ENCODE measurements at regions not wholly inside any gene's neighbourhood (a gene's known extent, or its start where the extent isn't known, plus 50 kb on each side); places are given as distances from the start of the nearest gene placed in this dataset.

DNA sequence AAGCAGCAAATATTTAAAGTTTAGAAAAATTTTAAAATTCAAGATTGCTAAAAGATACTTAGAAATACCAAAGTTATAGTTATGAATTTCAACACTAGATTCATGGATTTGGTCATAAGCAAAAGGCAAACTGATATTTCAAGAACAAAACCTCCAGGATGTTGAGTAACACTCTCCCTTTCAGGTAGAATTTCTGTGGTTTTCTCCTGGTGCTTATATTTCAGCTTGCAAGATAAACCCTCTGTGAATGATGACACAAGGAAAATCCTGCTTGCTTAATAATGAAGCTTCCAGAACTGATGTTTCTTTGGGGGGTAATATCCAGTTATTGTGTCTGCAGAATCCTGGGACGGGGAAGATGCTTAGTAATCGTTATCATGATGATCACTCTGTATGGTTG, 320.3 kb upstream of the EDNRB start:
- Histone ChIP-seq H3F3A (ENCODE audit: insufficient read depth, low read length, poor library complexity, severe bottlenecking) (no peaks in the 10 kb centered on the region), H4K20me1 (ENCODE audit: insufficient read depth) (no peaks in the 10 kb centered on the region), H3K4me2 (ENCODE audit: low read length) (no peak overlapping the region), H3K9ac (ENCODE audit: low read length) (no peak overlapping the region), H3K4me3 (ENCODE audit: low read length) (no peak overlapping the region), H2AFZ (ENCODE audit: low read depth, low read length) (no peak overlapping the region), H3K9me3 (ENCODE audit: low read length) (no peaks in the 10 kb centered on the region), H3K27ac (ENCODE audit: low read length) (no peak overlapping the region), H3K9me2 (ENCODE audit: insufficient read depth, low read length) (no peaks in the 10 kb centered on the region), H3K79me2 (replicated peaks; ENCODE audit: insufficient read depth, low read length) (no peaks in the 10 kb centered on the region), H3K27me3 (ENCODE audit: insufficient read depth, low read depth, low read length) (no peaks in the 10 kb centered on the region), H3K36me3 (ENCODE audit: insufficient read depth, low read length) (no peaks in the 10 kb centered on the region)
- TF ChIP-seq TAF1 (IDR thresholded peaks at IDR 0.05; ENCODE audit: low read depth) (no peak), EZH2 (IDR thresholded peaks at IDR 0.05; ENCODE audit: borderline replicate concordance, insufficient read depth, low read length, poor library complexity, severe bottlenecking) (no peak), EP300 (conservative IDR thresholded peaks at IDR 0.05; ENCODE audit: poor library complexity, severe bottlenecking) (no peak), RAD21 (conservative IDR thresholded peaks at IDR 0.05) (no peak), MXI1 (conservative IDR thresholded peaks at IDR 0.05; ENCODE audit: poor library complexity, severe bottlenecking) (no peak), SMC3 (conservative IDR thresholded peaks at IDR 0.05; ENCODE audit: poor library complexity) (no peak), POLR2AphosphoS5 (IDR thresholded peaks at IDR 0.05) (no peak)
- TF ChIP-seq, protein P1, sequence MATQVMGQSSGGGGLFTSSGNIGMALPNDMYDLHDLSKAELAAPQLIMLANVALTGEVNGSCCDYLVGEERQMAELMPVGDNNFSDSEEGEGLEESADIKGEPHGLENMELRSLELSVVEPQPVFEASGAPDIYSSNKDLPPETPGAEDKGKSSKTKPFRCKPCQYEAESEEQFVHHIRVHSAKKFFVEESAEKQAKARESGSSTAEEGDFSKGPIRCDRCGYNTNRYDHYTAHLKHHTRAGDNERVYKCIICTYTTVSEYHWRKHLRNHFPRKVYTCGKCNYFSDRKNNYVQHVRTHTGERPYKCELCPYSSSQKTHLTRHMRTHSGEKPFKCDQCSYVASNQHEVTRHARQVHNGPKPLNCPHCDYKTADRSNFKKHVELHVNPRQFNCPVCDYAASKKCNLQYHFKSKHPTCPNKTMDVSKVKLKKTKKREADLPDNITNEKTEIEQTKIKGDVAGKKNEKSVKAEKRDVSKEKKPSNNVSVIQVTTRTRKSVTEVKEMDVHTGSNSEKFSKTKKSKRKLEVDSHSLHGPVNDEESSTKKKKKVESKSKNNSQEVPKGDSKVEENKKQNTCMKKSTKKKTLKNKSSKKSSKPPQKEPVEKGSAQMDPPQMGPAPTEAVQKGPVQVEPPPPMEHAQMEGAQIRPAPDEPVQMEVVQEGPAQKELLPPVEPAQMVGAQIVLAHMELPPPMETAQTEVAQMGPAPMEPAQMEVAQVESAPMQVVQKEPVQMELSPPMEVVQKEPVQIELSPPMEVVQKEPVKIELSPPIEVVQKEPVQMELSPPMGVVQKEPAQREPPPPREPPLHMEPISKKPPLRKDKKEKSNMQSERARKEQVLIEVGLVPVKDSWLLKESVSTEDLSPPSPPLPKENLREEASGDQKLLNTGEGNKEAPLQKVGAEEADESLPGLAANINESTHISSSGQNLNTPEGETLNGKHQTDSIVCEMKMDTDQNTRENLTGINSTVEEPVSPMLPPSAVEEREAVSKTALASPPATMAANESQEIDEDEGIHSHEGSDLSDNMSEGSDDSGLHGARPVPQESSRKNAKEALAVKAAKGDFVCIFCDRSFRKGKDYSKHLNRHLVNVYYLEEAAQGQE (IDR thresholded peaks at IDR 0.05; ENCODE audit: borderline replicate concordance): no peak
- TF ChIP-seq, protein P2, sequence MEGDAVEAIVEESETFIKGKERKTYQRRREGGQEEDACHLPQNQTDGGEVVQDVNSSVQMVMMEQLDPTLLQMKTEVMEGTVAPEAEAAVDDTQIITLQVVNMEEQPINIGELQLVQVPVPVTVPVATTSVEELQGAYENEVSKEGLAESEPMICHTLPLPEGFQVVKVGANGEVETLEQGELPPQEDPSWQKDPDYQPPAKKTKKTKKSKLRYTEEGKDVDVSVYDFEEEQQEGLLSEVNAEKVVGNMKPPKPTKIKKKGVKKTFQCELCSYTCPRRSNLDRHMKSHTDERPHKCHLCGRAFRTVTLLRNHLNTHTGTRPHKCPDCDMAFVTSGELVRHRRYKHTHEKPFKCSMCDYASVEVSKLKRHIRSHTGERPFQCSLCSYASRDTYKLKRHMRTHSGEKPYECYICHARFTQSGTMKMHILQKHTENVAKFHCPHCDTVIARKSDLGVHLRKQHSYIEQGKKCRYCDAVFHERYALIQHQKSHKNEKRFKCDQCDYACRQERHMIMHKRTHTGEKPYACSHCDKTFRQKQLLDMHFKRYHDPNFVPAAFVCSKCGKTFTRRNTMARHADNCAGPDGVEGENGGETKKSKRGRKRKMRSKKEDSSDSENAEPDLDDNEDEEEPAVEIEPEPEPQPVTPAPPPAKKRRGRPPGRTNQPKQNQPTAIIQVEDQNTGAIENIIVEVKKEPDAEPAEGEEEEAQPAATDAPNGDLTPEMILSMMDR (IDR thresholded peaks at IDR 0.05; ENCODE audit: poor library complexity, severe bottlenecking): no peak

DNA sequence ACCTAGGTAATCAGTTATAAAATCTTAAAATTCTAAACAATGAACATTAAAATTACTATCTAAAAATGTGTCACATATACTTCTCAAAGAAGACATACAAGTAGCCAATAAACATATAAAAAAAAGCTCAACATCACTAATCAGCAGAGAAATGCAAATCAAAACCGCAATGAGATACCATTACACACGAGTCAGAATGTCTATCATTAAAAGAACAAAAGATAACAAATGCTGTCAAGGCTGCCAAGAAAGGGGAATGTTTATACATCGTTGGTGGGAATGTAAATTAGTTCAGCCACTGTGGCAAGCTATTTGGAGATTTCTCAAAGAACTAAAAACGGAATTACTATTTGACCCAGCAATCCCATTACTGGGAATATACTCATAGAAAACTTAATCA, 310.3 kb upstream of the EDNRB start:
- TF ChIP-seq SMC3 (conservative IDR thresholded peaks at IDR 0.05; ENCODE audit: poor library complexity) (no peak), EP300 (conservative IDR thresholded peaks at IDR 0.05; ENCODE audit: poor library complexity, severe bottlenecking) (no peak), MXI1 (conservative IDR thresholded peaks at IDR 0.05; ENCODE audit: poor library complexity, severe bottlenecking) (no peak), EZH2 (IDR thresholded peaks at IDR 0.05; ENCODE audit: borderline replicate concordance, insufficient read depth, low read length, poor library complexity, severe bottlenecking) (no peak), RAD21 (conservative IDR thresholded peaks at IDR 0.05) (no peak), POLR2AphosphoS5 (IDR thresholded peaks at IDR 0.05) (no peak), TAF1 (IDR thresholded peaks at IDR 0.05; ENCODE audit: low read depth) (no peak)
- TF ChIP-seq, protein P2 (IDR thresholded peaks at IDR 0.05; ENCODE audit: poor library complexity, severe bottlenecking): no peak
- TF ChIP-seq, protein P1 (IDR thresholded peaks at IDR 0.05; ENCODE audit: borderline replicate concordance): no peak
- no peaks in the 10 kb centered on the region for H3F3A ChIP-seq (ENCODE audit: insufficient read depth, low read length, poor library complexity, severe bottlenecking)
- H3K4me2 ChIP-seq (ENCODE audit: low read length): no peak overlapping the region
- no peak overlapping the region for H3K27ac ChIP-seq (ENCODE audit: low read length)
- H3K9ac ChIP-seq (ENCODE audit: low read length): no peak overlapping the region
- no peaks in the 10 kb centered on the region for H3K9me3 ChIP-seq (ENCODE audit: low read length)
- no peaks in the 10 kb centered on the region for H4K20me1 ChIP-seq (ENCODE audit: insufficient read depth)
- H3K9me2 ChIP-seq (ENCODE audit: insufficient read depth, low read length): no peaks in the 10 kb centered on the region
- H2AFZ ChIP-seq (ENCODE audit: low read depth, low read length): no peak overlapping the region
- H3K4me3 ChIP-seq (ENCODE audit: low read length): no peak overlapping the region
- no peaks in the 10 kb centered on the region for H3K79me2 ChIP-seq (replicated peaks; ENCODE audit: insufficient read depth, low read length)
- no peaks in the 10 kb centered on the region for H3K27me3 ChIP-seq (ENCODE audit: insufficient read depth, low read depth, low read length)
- H3K36me3 ChIP-seq (ENCODE audit: insufficient read depth, low read length): no peaks in the 10 kb centered on the region

Data from neural cell (in vitro differentiated cells).